OCI-LY7 (cell line): ENCODE measurements at regions not wholly inside any gene's neighbourhood (a gene's known extent, or its start where the extent isn't known, plus 50 kb on each side); places are given as distances from the start of the nearest gene placed in this dataset.

Source experiments
- BruUV-seq: library from RNA; stranded (reverse); fragments of 400-500 nt; replicated peaks from 2 replicates; lab custom pipeline; 2021; lab: Mats Ljungman, UMichigan
- CTCF ChIA-PET: fragments of 300-600 bp; sonication (Branson Sonifier 250); formaldehyde crosslinking; loops from one replicate; lab custom pipeline; 2022; ENCODE audit warnings: antibody characterized with exemption; ENCODE audit not compliant: unreplicated experiment; lab: Charles Lee
- POLR2A ChIA-PET: fragments of 300-600 bp; sonication (Branson Sonifier 250); formaldehyde crosslinking; loops from one replicate; lab custom pipeline; 2022; ENCODE audit warnings: antibody characterized with exemption; lab: Charles Lee
- DNase-seq: peaks from one replicate; pipeline ENCODE4 v3.0.0-alpha.2; 2015; ENCODE audit warnings: low spot score
- H2AFZ ChIP-seq: fragments of 200-600 bp; sonication (generic), shearing (Covaris generic); 2 replicates; pipeline ENCODE4 v1.6.1; 2014; ENCODE audit warnings: mild to moderate bottlenecking, antibody characterized with exemption, low read length, moderate library complexity
- H3K27ac ChIP-seq: fragments of 200-600 bp; sonication (generic); 2 replicates; pipeline ENCODE4 v1.5.1; 2014; ENCODE audit warnings: mixed run types, low read depth, mild to moderate bottlenecking, moderate library complexity, low read length, inconsistent platforms; ENCODE audit not compliant: poor library complexity, severe bottlenecking
- H3K36me3 ChIP-seq: fragments of 200-600 bp; sonication (generic); 2 replicates; pipeline ENCODE4 v1.6.1; 2014; ENCODE audit warnings: mild to moderate bottlenecking, antibody characterized with exemption, low read length, moderate library complexity, mixed read lengths; ENCODE audit not compliant: insufficient read depth
- H3K4me1 ChIP-seq: fragments of 200-600 bp; sonication (generic); 2 replicates; pipeline ENCODE4 v1.5.1; 2014; ENCODE audit warnings: mild to moderate bottlenecking, low read length; ENCODE audit not compliant: insufficient read depth, poor library complexity, severe bottlenecking
- H3K4me2 ChIP-seq: fragments of 200-600 bp; sonication (generic); 2 replicates; pipeline ENCODE4 v1.6.1; 2014; ENCODE audit warnings: mild to moderate bottlenecking, low read length
- H3K4me3 ChIP-seq: fragments of 200-600 bp; sonication (generic); 2 replicates; pipeline ENCODE4 v1.5.1; 2014; ENCODE audit warnings: mild to moderate bottlenecking, low read depth, low read length; ENCODE audit not compliant: poor library complexity, severe bottlenecking
- H3K79me2 ChIP-seq: fragments of 200-600 bp; sonication (generic); 2 replicates; pipeline ENCODE4 v1.6.1; 2016; ENCODE audit warnings: low read depth, mild to moderate bottlenecking, low read length, moderate library complexity, mixed read lengths; ENCODE audit not compliant: insufficient read depth
- H3K9me2 ChIP-seq: fragments of 200-600 bp; sonication (generic); 2 replicates; pipeline ENCODE4 v1.6.1; 2016; ENCODE audit warnings: mild to moderate bottlenecking, low read length, mixed read lengths; ENCODE audit not compliant: insufficient read depth
- H3K9me3 ChIP-seq: fragments of 200-600 bp; sonication (generic); 2 replicates; pipeline ENCODE4 v1.6.1; 2014; ENCODE audit warnings: mild to moderate bottlenecking, mixed run types, low read length, mixed read lengths
- H4K20me1 ChIP-seq: fragments of 200-600 bp; sonication (generic); 2 replicates; pipeline ENCODE4 v1.6.1; 2014; ENCODE audit warnings: mild to moderate bottlenecking, antibody characterized with exemption, low read length, moderate library complexity, mixed read lengths; ENCODE audit not compliant: insufficient read depth
- CTCF ChIP-seq: fragments of 200-600 bp; sonication (generic); conservative IDR thresholded peaks from 2 replicates; pipeline ENCODE4 v1.5.1; 2014; ENCODE audit warnings: mild to moderate bottlenecking, antibody characterized with exemption, low read length, moderate library complexity, mixed read lengths
- EZH2phosphoT487 ChIP-seq: fragments of 200-600 bp; sonication (generic); IDR thresholded peaks from 2 replicates; pipeline ENCODE4 v1.6.1; 2018; ENCODE audit warnings: low read depth, borderline replicate concordance, mild to moderate bottlenecking, mixed run types, antibody characterized with exemption, low read length, moderate library complexity, mixed read lengths
- intact Hi-C: fragments of 100-400 bp; cut with micrococcal nuclease; formaldehyde crosslinking; loops from one replicate; pipeline ENCODE4 v1.10.0; 2022; ENCODE audit not compliant: unreplicated experiment

GRCh38 chr13:47268270-47268669, 371.4 kb upstream of the HTR2A start:
- BruUV-seq: no TSS peak
- no peaks in the 10 kb centered on the region for H3K79me2 ChIP-seq
- H3K27ac ChIP-seq: no peak overlapping the region
- intact Hi-C loops: no loop called here
- H3K4me1 ChIP-seq: no peaks in the 10 kb centered on the region
- no peaks in the 10 kb centered on the region for H3K9me3 ChIP-seq
- CTCF ChIA-PET: no interaction called here
- no peak for DNase-seq
- H4K20me1 ChIP-seq: no peaks in the 10 kb centered on the region
- TF ChIP-seq EZH2phosphoT487 (no peak), CTCF (no peak)
- H3K9me2 ChIP-seq: no peaks in the 10 kb centered on the region
- H3K36me3 ChIP-seq: no peaks in the 10 kb centered on the region
- H3K4me2 ChIP-seq: no peak overlapping the region
- no peak overlapping the region for H2AFZ ChIP-seq
- POLR2A ChIA-PET: interaction anchor here (0.6 kb wide), 1 partner anchor 240 kb away, joined by 3 read pairs; no protein-coding TSS in a partner anchor
- H3K4me3 ChIP-seq: no peak overlapping the region

GRCh38 chr13:47258384-47258783, 361.5 kb upstream of the HTR2A start:
- H3K4me1 ChIP-seq: no peaks in the 10 kb centered on the region
- ChIA-PET POLR2A (no interaction called here), CTCF (no interaction called here)
- no peaks in the 10 kb centered on the region for H3K79me2 ChIP-seq
- TF ChIP-seq EZH2phosphoT487: no peak
- no peak for TF ChIP-seq CTCF
- H3K4me2 ChIP-seq: no peak overlapping the region
- H3K36me3 ChIP-seq: no peaks in the 10 kb centered on the region
- no peaks in the 10 kb centered on the region for H3K9me2 ChIP-seq
- DNase-seq: no peak
- BruUV-seq: no TSS peak
- no peak overlapping the region for H2AFZ ChIP-seq
- no peaks in the 10 kb centered on the region for H3K9me3 ChIP-seq
- no peaks in the 10 kb centered on the region for H4K20me1 ChIP-seq
- no peak overlapping the region for H3K4me3 ChIP-seq
- no peak overlapping the region for H3K27ac ChIP-seq
- intact Hi-C loops: no loop called here

GRCh38 chr13:47256618-47257017, 359.8 kb upstream of the HTR2A start:
- no peaks in the 10 kb centered on the region for H3K9me2 ChIP-seq
- H4K20me1 ChIP-seq: no peaks in the 10 kb centered on the region
- H3K4me3 ChIP-seq: no peak overlapping the region
- H3K9me3 ChIP-seq: no peaks in the 10 kb centered on the region
- no peak overlapping the region for H2AFZ ChIP-seq
- H3K4me1 ChIP-seq: no peaks in the 10 kb centered on the region
- no peak overlapping the region for H3K27ac ChIP-seq
- no peak for TF ChIP-seq EZH2phosphoT487
- no peak for TF ChIP-seq CTCF
- no peak overlapping the region for H3K4me2 ChIP-seq
- ChIA-PET CTCF (no interaction called here), POLR2A (no interaction called here)
- H3K36me3 ChIP-seq: no peaks in the 10 kb centered on the region
- intact Hi-C loops: no loop called here
- DNase-seq: no peak
- H3K79me2 ChIP-seq: no peaks in the 10 kb centered on the region
- no TSS peak for BruUV-seq
